ENCODE measurements at regions not wholly inside any gene's neighbourhood (a gene's known extent, or its start where the extent isn't known, plus 50 kb on each side); places are given as distances from the start of the nearest gene placed in this dataset.

- intact Hi-C loops (cut with DNase I) = no loop called here
- Histone ChIP-seq H3K27me3 (no peaks in the 10 kb centered on the region), H3K4me1 (ENCODE audit: insufficient read depth) (peaks cover 12% of the 10 kb centered on the region), H3K27ac (no peak overlapping the region), H3K4me3 (no peak overlapping the region), H3K9me3 (no peaks in the 10 kb centered on the region), H3K36me3 (no peaks in the 10 kb centered on the region)
- TF ChIP-seq, protein P1, sequence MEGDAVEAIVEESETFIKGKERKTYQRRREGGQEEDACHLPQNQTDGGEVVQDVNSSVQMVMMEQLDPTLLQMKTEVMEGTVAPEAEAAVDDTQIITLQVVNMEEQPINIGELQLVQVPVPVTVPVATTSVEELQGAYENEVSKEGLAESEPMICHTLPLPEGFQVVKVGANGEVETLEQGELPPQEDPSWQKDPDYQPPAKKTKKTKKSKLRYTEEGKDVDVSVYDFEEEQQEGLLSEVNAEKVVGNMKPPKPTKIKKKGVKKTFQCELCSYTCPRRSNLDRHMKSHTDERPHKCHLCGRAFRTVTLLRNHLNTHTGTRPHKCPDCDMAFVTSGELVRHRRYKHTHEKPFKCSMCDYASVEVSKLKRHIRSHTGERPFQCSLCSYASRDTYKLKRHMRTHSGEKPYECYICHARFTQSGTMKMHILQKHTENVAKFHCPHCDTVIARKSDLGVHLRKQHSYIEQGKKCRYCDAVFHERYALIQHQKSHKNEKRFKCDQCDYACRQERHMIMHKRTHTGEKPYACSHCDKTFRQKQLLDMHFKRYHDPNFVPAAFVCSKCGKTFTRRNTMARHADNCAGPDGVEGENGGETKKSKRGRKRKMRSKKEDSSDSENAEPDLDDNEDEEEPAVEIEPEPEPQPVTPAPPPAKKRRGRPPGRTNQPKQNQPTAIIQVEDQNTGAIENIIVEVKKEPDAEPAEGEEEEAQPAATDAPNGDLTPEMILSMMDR (IDR thresholded peaks at IDR 0.05) = no peak
- TF ChIP-seq POLR2A (IDR thresholded peaks at IDR 0.05) = no peak
- no peak for TF ChIP-seq EP300 (IDR thresholded peaks at IDR 0.05)
- no peak for DNase-seq
- 13 to 20% (median 16%) methylated on average over 6 of the region's 6 CpGs for WGBS, 3 donors
Observed at GRCh38 chr1:112317611-112318062, 78.4 kb upstream of the CTTNBP2NL start.

DNA sequence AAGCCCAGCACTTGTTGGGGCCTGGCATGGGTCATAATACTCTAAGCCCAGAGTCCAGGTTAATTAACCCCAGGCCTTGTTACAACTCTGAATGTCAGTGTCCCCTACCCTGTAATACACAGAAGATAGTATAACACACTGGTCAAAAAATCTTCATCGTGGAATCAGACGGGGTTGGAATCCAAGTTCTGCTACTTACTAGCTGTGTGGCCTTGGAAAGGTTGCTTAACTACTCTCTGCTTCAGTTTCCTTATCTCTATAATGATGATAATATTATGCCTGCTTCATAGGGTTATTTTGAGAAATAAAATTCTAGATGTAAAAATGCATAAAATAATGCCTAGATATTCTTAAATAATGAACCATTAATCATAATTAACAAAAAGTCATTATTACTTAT is 77.8 kb upstream of the CTTNBP2NL start:
- H3K4me3 ChIP-seq = no peak overlapping the region
- H3K4me1 ChIP-seq (ENCODE audit: insufficient read depth) = peaks cover 10% of the 10 kb centered on the region
- TF ChIP-seq EP300 (IDR thresholded peaks at IDR 0.05) (no peak), POLR2A (IDR thresholded peaks at IDR 0.05) (no peak)
- TF ChIP-seq, protein P1 (IDR thresholded peaks at IDR 0.05) = no peak
- H3K36me3 ChIP-seq = no peaks in the 10 kb centered on the region
- H3K27ac ChIP-seq = no peak overlapping the region
- 19 to 31% (median 25%) methylated on average over 2 of the region's 2 CpGs for WGBS, 3 donors
- H3K27me3 ChIP-seq = no peaks in the 10 kb centered on the region
- intact Hi-C loops (cut with DNase I) = no loop called here
- no peak for DNase-seq
- H3K9me3 ChIP-seq = no peaks in the 10 kb centered on the region

DNA sequence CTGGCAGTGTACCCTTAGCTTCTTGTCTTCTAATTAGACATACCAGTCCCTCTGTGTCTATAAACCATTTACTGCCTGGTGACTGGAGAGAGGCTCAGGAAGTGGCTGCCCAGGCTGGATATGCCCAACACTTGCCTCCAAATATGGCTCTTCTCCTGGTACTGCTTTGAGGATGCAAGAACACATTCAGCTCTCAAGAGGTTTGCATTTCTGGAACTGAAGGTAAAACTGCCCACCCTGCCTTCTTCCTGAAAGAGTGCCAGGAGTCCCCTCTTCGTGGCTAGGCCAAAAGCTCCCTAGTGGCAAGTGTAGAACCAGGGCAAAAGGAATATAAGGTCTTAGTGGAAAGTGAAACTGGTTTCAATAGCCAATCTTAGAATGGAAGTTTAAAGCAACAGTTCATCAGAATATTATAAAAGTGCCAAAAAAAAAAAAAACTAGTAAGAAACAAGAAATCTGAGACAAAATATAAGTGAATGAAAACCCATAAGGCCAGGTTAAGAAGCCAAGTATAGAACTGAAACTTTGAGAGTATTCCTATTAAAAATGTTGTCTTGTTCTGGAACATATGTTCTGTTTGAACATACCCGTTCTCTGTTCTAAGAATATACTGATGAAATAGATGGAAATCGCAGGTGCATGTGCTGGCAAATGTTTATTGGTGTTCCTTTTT is 77.2 kb upstream of the CTTNBP2NL start:
- Histone ChIP-seq H3K4me1 (ENCODE audit: insufficient read depth) (peaks cover 10% of the 10 kb centered on the region), H3K9me3 (no peaks in the 10 kb centered on the region), H3K27me3 (no peaks in the 10 kb centered on the region), H3K27ac (no peak overlapping the region), H3K36me3 (no peaks in the 10 kb centered on the region), H3K4me3 (no peak overlapping the region)
- WGBS, 3 donors = 75 to 79% (median 76%) methylated on average over 3 of the region's 3 CpGs
- TF ChIP-seq EP300 (IDR thresholded peaks at IDR 0.05) (no peak), POLR2A (IDR thresholded peaks at IDR 0.05) (no peak)
- TF ChIP-seq, protein P1 (IDR thresholded peaks at IDR 0.05) = no peak
- intact Hi-C loops (cut with DNase I) = no loop called here
- no peak for DNase-seq

DNA sequence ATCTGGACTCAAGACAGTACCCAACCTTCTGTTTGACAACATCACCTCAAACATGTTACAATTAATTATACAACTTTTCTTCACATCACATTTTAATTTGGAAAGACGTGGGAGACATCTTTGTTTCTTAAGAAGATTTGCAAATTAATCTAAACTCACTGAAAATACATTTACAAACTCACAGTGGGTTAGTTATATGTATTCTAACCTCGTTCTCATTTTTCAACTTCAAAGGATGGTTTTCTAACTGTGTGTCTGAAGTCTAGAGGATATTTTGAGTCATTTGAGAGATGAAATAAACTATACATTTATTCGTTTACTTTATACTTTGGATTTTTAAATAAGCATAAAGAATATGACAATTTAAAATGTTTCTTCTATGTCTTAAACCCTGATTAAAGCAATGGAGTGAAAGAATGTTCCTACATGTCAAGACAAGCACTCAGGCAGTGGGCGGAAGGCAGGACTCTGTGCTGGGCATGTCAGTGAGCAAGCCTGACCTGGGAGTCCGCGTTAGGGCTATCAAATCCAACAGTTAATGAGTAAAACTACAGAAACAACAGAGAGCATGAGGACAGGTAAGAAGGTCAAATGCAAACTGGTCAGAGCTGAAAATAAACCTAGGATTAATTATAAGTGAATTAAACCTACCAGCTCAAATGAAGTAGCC is 76.5 kb upstream of the CTTNBP2NL start:
- WGBS, 3 donors = 88 to 92% (median 88%) methylated on average over 6 of the region's 6 CpGs
- Histone ChIP-seq H3K9me3 (no peaks in the 10 kb centered on the region), H3K27me3 (no peaks in the 10 kb centered on the region), H3K4me1 (ENCODE audit: insufficient read depth) (peaks cover 10% of the 10 kb centered on the region), H3K27ac (no peak overlapping the region), H3K36me3 (no peaks in the 10 kb centered on the region), H3K4me3 (no peak overlapping the region)
- no peak for DNase-seq
- intact Hi-C loops (cut with DNase I) = no loop called here
- TF ChIP-seq POLR2A (IDR thresholded peaks at IDR 0.05) (no peak), EP300 (IDR thresholded peaks at IDR 0.05) (no peak)
- TF ChIP-seq, protein P1 (IDR thresholded peaks at IDR 0.05) = no peak
